OCI-LY1 (cell line): ENCODE measurements at regions not wholly inside any gene's neighbourhood (a gene's known extent, or its start where the extent isn't known, plus 50 kb on each side); places are given as distances from the start of the nearest gene placed in this dataset.

Source experiments
- CTCF ChIP-seq: fragments of 200-600 bp; sonication (generic), shearing (Covaris generic); IDR thresholded peaks from 2 replicates; pipeline ENCODE4 v1.5.1; 2017; ENCODE audit warnings: mild to moderate bottlenecking, antibody characterized with exemption, low read length, moderate library complexity, mixed read lengths
- EZH2 ChIP-seq: fragments of 200-600 bp; sonication (generic), shearing (Covaris generic); IDR thresholded peaks from 2 replicates; pipeline ENCODE4 v1.8.0; 2017; ENCODE audit warnings: borderline replicate concordance, mixed run types, mild to moderate bottlenecking, antibody characterized with exemption, low read length, moderate library complexity, mixed read lengths

DNA sequence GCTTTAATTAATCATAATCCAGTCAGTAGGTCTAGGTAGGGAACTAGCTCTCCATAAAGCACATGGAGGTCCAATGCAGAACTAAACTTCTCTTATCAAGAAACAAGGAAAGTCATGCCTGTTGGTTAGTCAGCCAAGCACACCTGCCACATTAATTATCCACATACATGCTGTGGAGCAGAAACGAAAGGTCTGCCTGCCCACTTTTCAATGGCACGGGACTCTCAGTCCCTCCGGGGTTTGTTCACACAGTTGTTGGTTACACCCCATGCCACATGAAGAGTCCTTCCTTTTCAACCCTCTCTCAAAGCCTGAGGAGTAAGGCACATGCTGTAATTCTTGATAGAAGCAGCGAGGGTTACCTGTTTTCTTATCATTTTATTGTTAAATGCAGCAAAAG, 1096.4 kb upstream of the MAP3K7 start:
- no peak for TF ChIP-seq CTCF
- no peak for TF ChIP-seq EZH2
